ENCODE measurements at regions not wholly inside any gene's neighbourhood (a gene's known extent, or its start where the extent isn't known, plus 50 kb on each side); places are given as distances from the start of the nearest gene placed in this dataset.

DNA sequence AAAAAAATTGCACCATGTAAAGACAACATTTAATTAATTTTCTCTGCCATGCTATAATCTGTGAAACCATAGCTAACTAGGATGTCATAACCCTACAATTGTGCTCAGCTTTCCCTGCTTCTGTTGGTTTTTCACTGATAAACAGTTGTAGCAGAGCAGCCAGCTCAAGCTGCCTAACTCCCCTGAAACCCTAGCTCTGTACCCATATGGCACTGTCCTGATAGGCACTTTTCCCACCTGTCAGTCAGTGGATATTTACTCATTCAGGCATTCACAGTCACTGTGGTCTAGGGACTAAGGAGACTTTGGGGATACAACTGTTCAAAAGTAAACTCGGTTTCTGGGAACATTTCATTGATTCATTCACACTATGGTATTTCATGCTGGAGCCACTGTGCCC lies 407.0 kb downstream of the DSEL start:
- peaks cover 0 to 6% (median 0%) of the 10 kb centered on the region in 11 donors for H3K9me3 Mint-ChIP-seq
- no peaks in the 10 kb centered on the region for H3K36me3 Mint-ChIP-seq
- H3K27ac ChIP-seq (ENCODE audit: low read depth, low read length) = no peak overlapping the region
- H3K4me3 ChIP-seq (ENCODE audit: low read length) = no peak overlapping the region
- H3K4me3 Mint-ChIP-seq = no peak overlapping the region
- POLR2A ChIA-PET = no interaction called here
- no peaks in the 10 kb centered on the region for H3K4me1 ChIP-seq (ENCODE audit: control insufficient read depth in 2 of 2, insufficient read depth in 2 of 2, low read length in 2 of 2)
- H3K4me1 Mint-ChIP-seq = no peaks in the 10 kb centered on the region
- intact Hi-C loops (cut with micrococcal nuclease) = no loop called here
- H3K36me3 ChIP-seq (ENCODE audit: control insufficient read depth in 2 of 3, insufficient read depth in 3 of 3, low read length in 3 of 3) = no peaks in the 10 kb centered on the region
- ATAC-seq (no peak), DNase-seq (no peak)
- H3K9me3 ChIP-seq (ENCODE audit: control insufficient read depth in 2 of 3, low read length in 3 of 3) = no peaks in the 10 kb centered on the region
- H3K27me3 ChIP-seq (ENCODE audit: control insufficient read depth in 2 of 2, insufficient read depth in 2 of 2, low read length in 2 of 2) = no peaks in the 10 kb centered on the region
- no peak overlapping the region for H3K27ac Mint-ChIP-seq
- CTCF ChIA-PET = no interaction called here
- no peaks in the 10 kb centered on the region for H3K27me3 Mint-ChIP-seq

DNA sequence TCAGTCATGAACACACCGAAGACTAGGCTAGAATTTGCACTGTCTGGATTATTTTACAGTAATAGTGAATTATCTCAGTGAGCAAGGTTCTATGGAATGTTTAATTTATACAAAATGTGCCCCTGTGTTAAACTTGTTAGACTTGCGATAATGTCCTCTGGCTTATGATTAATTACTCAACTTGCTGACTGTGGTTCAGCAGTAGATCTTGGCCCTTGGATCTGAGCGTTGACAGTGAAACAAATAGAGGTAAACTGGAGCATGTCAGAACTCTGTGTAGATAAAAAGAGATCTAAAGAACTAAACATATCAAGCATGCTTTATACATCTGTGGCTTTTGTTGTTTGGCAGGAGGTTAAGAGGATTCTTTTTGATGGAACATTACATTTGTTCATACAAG lies 407.6 kb downstream of the DSEL start:
- POLR2A ChIA-PET = no interaction called here
- H3K4me1 ChIP-seq (ENCODE audit: control insufficient read depth in 2 of 2, insufficient read depth in 2 of 2, low read length in 2 of 2) = no peaks in the 10 kb centered on the region
- H3K9me3 ChIP-seq (ENCODE audit: control insufficient read depth in 2 of 3, low read length in 3 of 3) = no peaks in the 10 kb centered on the region
- Mint-ChIP-seq H3K4me3 (no peak overlapping the region), H3K36me3 (no peaks in the 10 kb centered on the region), H3K27me3 (peaks cover 0 to 3% (median 0%) of the 10 kb centered on the region in 5 donors), H3K9me3 (no peaks in the 10 kb centered on the region), H3K27ac (no peak overlapping the region), H3K4me1 (no peaks in the 10 kb centered on the region)
- H3K27ac ChIP-seq (ENCODE audit: low read depth, low read length) = no peak overlapping the region
- no peaks in the 10 kb centered on the region for H3K27me3 ChIP-seq (ENCODE audit: control insufficient read depth in 2 of 2, insufficient read depth in 2 of 2, low read length in 2 of 2)
- CTCF ChIA-PET = no interaction called here
- H3K4me3 ChIP-seq (ENCODE audit: low read length) = no peak overlapping the region
- ATAC-seq (no peak), DNase-seq (no peak)
- H3K36me3 ChIP-seq (ENCODE audit: control insufficient read depth in 2 of 3, insufficient read depth in 3 of 3, low read length in 3 of 3) = no peaks in the 10 kb centered on the region
- intact Hi-C loops (cut with micrococcal nuclease) = no loop called here

DNA sequence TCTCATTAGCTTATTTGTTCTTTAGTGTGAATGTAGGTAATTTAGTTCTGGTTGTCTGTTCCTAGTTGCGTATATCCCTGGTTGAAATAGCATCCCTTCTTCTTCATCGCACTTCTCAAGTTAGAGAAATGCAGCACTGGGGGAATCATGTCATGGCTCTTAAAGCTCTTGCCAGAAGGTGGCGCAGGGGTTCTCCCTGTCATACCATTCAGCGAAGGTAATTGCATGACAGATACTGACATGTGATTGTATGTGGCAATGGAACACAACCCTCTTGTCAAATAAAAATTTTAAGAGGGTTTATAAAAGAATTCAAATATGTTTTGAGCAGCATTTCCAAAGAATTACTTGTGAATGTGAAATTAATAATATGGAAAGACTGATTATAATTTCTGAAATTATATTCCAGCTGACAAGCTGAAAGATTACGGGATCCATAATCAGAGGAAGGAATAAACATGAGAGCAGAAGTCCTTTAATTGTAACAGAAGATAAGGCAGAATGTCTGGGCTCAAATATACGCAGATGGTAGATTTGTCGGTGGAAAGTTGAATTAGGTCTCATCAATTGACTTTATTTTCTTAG lies 411.7 kb downstream of the DSEL start:
- POLR2A ChIA-PET = no interaction called here
- Mint-ChIP-seq H3K27me3 (peaks cover 0 to 9% (median 0%) of the 10 kb centered on the region in 5 donors), H3K4me1 (no peaks in the 10 kb centered on the region), H3K27ac (no peak overlapping the region), H3K36me3 (no peaks in the 10 kb centered on the region), H3K9me3 (no peaks in the 10 kb centered on the region), H3K4me3 (no peak overlapping the region)
- no peaks in the 10 kb centered on the region for H3K36me3 ChIP-seq (ENCODE audit: control insufficient read depth in 2 of 3, insufficient read depth in 3 of 3, low read length in 3 of 3)
- intact Hi-C loops (cut with micrococcal nuclease) = loop anchor here (1.0 to 5.0 kb wide), 2 partner anchors 96 to 1558 kb away; no protein-coding TSS in a partner anchor
- no peaks in the 10 kb centered on the region for H3K9me3 ChIP-seq (ENCODE audit: control insufficient read depth in 2 of 3, low read length in 3 of 3)
- no peak overlapping the region for H3K4me3 ChIP-seq (ENCODE audit: low read length)
- ATAC-seq (peak; percentile 42), DNase-seq (peak in 4 of 9 donors; percentile 2 to 24 (median 6))
- H3K27me3 ChIP-seq (ENCODE audit: control insufficient read depth in 2 of 2, insufficient read depth in 2 of 2, low read length in 2 of 2) = no peaks in the 10 kb centered on the region
- H3K4me1 ChIP-seq (ENCODE audit: control insufficient read depth in 2 of 2, insufficient read depth in 2 of 2, low read length in 2 of 2) = no peaks in the 10 kb centered on the region
- no peak overlapping the region for H3K27ac ChIP-seq (ENCODE audit: low read depth, low read length)
- CTCF ChIA-PET = no interaction called here

DNA sequence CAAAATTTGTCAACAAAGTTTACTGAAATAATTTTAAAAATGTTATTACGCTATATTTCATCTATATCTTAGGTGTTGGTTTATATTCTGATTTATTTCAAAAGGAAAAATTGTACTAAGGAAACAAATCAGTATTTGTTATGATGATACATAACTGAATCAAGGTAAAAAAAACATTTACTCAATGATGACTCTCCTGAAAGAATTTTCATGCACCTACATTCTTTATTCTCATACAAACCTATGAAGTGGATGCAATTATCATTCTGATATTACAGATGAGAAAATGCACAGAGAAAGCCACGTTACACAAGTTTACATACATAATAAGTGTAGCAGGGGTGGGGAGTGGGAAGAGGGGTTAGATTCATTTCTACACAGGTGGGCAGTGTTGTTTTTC lies 422.4 kb downstream of the DSEL start:
- H3K27ac ChIP-seq (ENCODE audit: low read depth, low read length) = no peak overlapping the region
- no peaks in the 10 kb centered on the region for H3K36me3 ChIP-seq (ENCODE audit: control insufficient read depth in 2 of 3, insufficient read depth in 3 of 3, low read length in 3 of 3)
- Mint-ChIP-seq H3K27me3 (peaks cover 0 to 4% (median 0%) of the 10 kb centered on the region in 5 donors), H3K9me3 (peaks cover 0 to 9% (median 0%) of the 10 kb centered on the region in 11 donors), H3K4me1 (no peaks in the 10 kb centered on the region), H3K27ac (no peak overlapping the region), H3K4me3 (no peak overlapping the region), H3K36me3 (no peaks in the 10 kb centered on the region)
- intact Hi-C loops (cut with micrococcal nuclease) = no loop called here
- H3K27me3 ChIP-seq (ENCODE audit: control insufficient read depth in 2 of 2, insufficient read depth in 2 of 2, low read length in 2 of 2) = no peaks in the 10 kb centered on the region
- CTCF ChIA-PET = no interaction called here
- ATAC-seq = no peak
- no peaks in the 10 kb centered on the region for H3K4me1 ChIP-seq (ENCODE audit: control insufficient read depth in 2 of 2, insufficient read depth in 2 of 2, low read length in 2 of 2)
- H3K9me3 ChIP-seq (ENCODE audit: control insufficient read depth in 2 of 3, low read length in 3 of 3) = no peaks in the 10 kb centered on the region
- DNase-seq = no peak
- no peak overlapping the region for H3K4me3 ChIP-seq (ENCODE audit: low read length)
- POLR2A ChIA-PET = no interaction called here

DNA sequence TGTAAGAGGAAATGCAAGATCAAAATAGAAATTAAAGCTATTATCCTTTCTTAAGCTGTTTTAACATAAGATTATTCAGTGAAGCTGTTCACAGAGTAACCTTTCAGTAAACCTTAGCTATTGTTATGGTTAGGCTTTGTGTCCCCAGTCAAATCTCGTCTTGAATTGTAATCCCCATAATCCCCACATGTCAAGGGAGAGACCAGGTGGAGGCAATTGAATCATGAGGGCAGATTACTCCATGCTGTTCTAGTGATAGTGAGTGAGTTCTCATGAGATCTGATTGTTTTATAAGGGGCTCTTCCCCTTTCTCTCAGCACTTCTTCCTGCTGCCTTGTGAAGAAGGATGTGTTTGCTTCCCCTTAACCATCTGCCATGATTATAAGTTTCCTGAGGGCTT lies 424.4 kb downstream of the DSEL start:
- H3K36me3 ChIP-seq (ENCODE audit: control insufficient read depth in 2 of 3, insufficient read depth in 3 of 3, low read length in 3 of 3) = no peaks in the 10 kb centered on the region
- no peaks in the 10 kb centered on the region for H3K4me1 ChIP-seq (ENCODE audit: control insufficient read depth in 2 of 2, insufficient read depth in 2 of 2, low read length in 2 of 2)
- POLR2A ChIA-PET = no interaction called here
- H3K27ac ChIP-seq (ENCODE audit: low read depth, low read length) = no peak overlapping the region
- no peaks in the 10 kb centered on the region for H3K9me3 ChIP-seq (ENCODE audit: control insufficient read depth in 2 of 3, low read length in 3 of 3)
- Mint-ChIP-seq H3K36me3 (no peaks in the 10 kb centered on the region), H3K27me3 (no peaks in the 10 kb centered on the region), H3K27ac (no peak overlapping the region), H3K4me1 (no peaks in the 10 kb centered on the region), H3K9me3 (peaks cover 0 to 5% (median 2%) of the 10 kb centered on the region in 11 donors), H3K4me3 (no peak overlapping the region)
- DNase-seq (no peak), ATAC-seq (no peak)
- no peak overlapping the region for H3K4me3 ChIP-seq (ENCODE audit: low read length)
- intact Hi-C loops (cut with micrococcal nuclease) = no loop called here
- no peaks in the 10 kb centered on the region for H3K27me3 ChIP-seq (ENCODE audit: control insufficient read depth in 2 of 2, insufficient read depth in 2 of 2, low read length in 2 of 2)
- CTCF ChIA-PET = no interaction called here

GRCh38 chr18:67081482-67082211 lies 434.9 kb downstream of the DSEL start:
- POLR2A ChIA-PET = no interaction called here

DNA sequence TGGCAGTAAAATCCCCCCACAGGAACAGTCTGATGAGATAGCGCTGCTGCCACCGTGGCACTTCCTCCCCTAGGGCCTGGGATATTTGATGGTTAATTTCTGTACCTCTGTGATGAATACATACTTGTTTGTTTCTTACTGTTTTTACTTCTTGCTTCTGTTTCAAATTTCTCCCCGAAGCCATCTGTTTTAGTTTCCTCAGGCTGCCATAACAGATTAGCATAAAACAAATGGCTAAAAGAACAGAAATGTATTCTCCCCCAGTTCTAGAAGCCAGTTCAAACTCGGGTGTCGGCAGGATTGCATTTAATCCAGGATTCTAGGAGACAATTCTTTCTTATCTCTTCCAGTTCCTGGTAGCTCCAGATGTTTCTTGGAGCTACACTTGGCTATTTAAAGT lies 435.9 kb downstream of the DSEL start:
- H3K36me3 Mint-ChIP-seq = no peaks in the 10 kb centered on the region
- POLR2A ChIA-PET = no interaction called here

More at GRCh38 chr18:67081482-67082211, 434.9 kb downstream of the DSEL start:
- no peaks in the 10 kb centered on the region for H3K36me3 ChIP-seq (ENCODE audit: control insufficient read depth in 2 of 3, insufficient read depth in 3 of 3, low read length in 3 of 3)
- H3K27me3 ChIP-seq (ENCODE audit: control insufficient read depth in 2 of 2, insufficient read depth in 2 of 2, low read length in 2 of 2) = no peaks in the 10 kb centered on the region
- no peak overlapping the region for H3K27ac Mint-ChIP-seq
- DNase-seq = no peak
- H3K4me1 ChIP-seq (ENCODE audit: control insufficient read depth in 2 of 2, insufficient read depth in 2 of 2, low read length in 2 of 2) = no peaks in the 10 kb centered on the region
- no peaks in the 10 kb centered on the region for H3K27me3 Mint-ChIP-seq
- H3K9me3 ChIP-seq (ENCODE audit: control insufficient read depth in 2 of 3, low read length in 3 of 3) = no peaks in the 10 kb centered on the region
- no peaks in the 10 kb centered on the region for H3K36me3 Mint-ChIP-seq
- CTCF ChIA-PET = no interaction called here
- intact Hi-C loops (cut with micrococcal nuclease) = no loop called here
- H3K9me3 Mint-ChIP-seq = peaks cover 0 to 2% (median 0%) of the 10 kb centered on the region in 11 donors
- no peaks in the 10 kb centered on the region for H3K4me1 Mint-ChIP-seq
- H3K4me3 ChIP-seq (ENCODE audit: low read length) = no peak overlapping the region
- H3K27ac ChIP-seq (ENCODE audit: low read depth, low read length) = no peak overlapping the region
- no peak overlapping the region for H3K4me3 Mint-ChIP-seq
- no peak for ATAC-seq

More for the DNA sequence above, 435.9 kb downstream of the DSEL start:
- H3K36me3 ChIP-seq (ENCODE audit: control insufficient read depth in 2 of 3, insufficient read depth in 3 of 3, low read length in 3 of 3) = no peaks in the 10 kb centered on the region
- Mint-ChIP-seq H3K27me3 (no peaks in the 10 kb centered on the region), H3K27ac (no peak overlapping the region), H3K4me1 (no peaks in the 10 kb centered on the region), H3K9me3 (peaks cover 0 to 2% (median 0%) of the 10 kb centered on the region in 11 donors), H3K4me3 (no peak overlapping the region)
- no peaks in the 10 kb centered on the region for H3K4me1 ChIP-seq (ENCODE audit: control insufficient read depth in 2 of 2, insufficient read depth in 2 of 2, low read length in 2 of 2)
- CTCF ChIA-PET = no interaction called here
- no peak overlapping the region for H3K27ac ChIP-seq (ENCODE audit: low read depth, low read length)
- H3K9me3 ChIP-seq (ENCODE audit: control insufficient read depth in 2 of 3, low read length in 3 of 3) = no peaks in the 10 kb centered on the region
- DNase-seq (no peak), ATAC-seq (no peak)
- H3K4me3 ChIP-seq (ENCODE audit: low read length) = no peak overlapping the region
- H3K27me3 ChIP-seq (ENCODE audit: control insufficient read depth in 2 of 2, insufficient read depth in 2 of 2, low read length in 2 of 2) = no peaks in the 10 kb centered on the region
- intact Hi-C loops (cut with micrococcal nuclease) = no loop called here
